ENCODE measurements at regions not wholly inside any gene's neighbourhood (a gene's known extent, or its start where the extent isn't known, plus 50 kb on each side); places are given as distances from the start of the nearest gene placed in this dataset.

DNA sequence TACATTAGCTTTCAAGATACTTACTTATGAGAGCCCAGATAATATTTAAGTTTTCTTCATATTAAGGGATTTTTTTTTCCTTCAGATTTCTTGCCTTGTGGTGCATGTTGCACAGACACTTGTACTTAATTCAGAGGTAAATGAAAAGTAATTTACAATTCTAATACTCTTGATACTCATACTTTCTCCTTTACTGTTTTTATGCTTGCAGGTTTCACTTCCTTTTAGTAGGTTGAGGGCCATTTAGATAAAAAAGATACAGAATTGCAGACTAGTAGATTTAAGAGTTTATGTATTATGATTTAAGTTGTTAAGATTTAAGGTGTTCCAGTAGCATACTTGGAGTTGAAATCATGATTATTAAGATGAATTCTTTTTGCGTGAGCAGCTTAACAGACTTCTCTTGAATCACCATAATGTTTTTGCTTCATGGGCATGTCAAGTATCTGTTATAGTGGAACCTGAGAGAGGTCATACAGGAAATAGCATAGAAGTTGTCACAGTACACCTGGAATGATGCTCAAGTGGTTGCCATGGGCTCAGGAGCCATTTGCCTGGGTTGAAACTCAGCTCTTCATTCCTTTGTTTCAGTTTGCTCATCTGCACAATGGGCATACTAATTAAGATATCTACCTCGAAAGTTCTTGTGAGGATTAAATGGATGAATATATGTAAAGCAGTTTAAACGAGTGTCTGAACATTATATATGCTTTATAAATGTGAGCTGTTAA lies 174.8 kb upstream of the PRPS1L1 start:
- DNase-seq = no peak

DNA sequence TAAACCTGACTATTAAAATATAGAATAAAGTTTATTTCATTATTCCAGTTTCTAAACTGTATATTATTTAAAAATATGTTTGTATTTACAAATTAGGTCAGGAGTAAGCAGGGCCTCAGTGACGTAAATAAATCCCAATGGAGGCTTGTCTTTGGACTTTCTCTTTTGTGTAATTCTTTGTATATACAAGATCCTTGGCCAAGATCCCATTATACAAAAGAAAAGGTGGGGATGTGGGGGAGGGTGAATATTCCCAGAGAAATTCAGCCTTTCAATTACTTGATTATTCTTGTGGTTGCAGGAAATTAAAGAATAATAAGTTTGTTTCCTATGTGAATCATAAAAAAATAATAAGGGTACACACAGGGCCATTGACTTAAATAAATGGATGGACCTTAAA lies 178.7 kb upstream of the PRPS1L1 start:
- DNase-seq = no peak

DNA sequence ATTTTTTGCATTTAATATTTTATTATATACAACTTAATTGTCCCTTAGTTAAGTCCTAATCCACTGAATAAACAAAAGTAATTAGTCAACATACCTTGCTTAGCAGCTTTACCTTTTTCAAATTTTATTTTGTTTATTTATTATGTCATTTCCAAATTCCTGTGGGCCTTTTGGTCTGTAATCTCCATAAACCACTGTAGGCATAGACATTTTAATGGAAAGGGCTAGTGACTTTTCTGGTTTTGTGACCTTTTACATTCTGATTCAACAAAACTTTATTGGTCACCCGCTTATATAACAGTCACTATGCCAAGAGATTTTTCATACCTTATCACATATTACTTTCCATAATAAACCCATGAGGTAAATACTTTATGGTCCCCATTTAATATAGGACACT lies 181.3 kb upstream of the PRPS1L1 start:
- no peak for DNase-seq

DNA sequence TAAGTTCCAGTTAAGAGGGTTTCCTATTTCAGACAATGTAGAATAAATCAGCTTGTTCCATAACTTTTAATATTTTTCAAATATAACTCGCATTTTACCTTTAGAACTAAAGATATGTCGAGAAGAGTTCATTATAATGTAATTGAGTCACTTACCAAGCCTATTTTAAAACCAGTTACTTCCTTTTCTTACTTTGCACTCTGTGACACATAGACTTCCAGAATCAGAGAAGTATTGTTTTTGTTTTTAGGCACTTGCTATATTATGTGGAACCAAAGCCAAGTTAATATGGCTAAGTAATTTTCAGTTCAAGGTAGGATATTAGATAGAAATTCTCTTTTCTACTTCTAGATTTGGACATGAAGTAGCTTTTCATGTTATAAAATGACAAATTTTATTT lies 182.7 kb upstream of the PRPS1L1 start:
- DNase-seq = no peak

DNA sequence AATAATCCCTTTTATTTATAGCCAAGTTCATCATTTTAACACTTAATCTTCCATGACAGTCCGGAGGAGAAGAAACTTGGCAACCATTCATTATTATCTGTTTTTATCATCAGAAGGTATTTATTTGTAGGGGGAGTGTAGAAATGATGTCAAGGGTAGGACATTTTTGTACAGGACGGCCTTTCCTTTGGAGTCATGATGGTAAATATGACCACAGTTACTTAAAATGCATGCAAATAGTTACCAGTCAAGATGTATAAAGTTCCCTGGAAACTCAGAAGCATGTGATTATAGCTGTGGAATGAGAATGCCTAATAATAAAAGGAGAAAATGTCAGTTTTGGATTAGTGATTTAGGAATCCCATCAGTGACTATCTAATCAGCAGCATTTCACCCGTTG lies 183.1 kb upstream of the PRPS1L1 start:
- DNase-seq = no peak

DNA sequence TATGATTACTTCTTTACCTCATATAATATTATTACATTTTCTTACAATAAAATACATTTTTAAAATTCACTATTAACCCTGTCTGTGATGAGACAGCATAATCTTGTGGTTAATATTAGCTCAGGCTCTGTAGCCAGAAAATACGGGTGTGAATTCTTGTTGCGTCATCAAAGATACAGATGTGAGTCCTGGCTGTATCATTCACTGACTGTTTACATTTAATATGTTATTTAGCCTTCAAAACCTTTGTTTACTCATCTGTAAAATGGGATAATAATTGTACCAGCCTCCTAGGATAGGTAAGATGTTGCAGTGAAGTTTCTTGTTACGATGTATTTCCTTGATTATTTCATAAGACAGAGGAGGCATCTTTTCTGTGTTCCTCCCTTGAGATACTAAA lies 184.7 kb upstream of the PRPS1L1 start:
- no peak for DNase-seq

DNA sequence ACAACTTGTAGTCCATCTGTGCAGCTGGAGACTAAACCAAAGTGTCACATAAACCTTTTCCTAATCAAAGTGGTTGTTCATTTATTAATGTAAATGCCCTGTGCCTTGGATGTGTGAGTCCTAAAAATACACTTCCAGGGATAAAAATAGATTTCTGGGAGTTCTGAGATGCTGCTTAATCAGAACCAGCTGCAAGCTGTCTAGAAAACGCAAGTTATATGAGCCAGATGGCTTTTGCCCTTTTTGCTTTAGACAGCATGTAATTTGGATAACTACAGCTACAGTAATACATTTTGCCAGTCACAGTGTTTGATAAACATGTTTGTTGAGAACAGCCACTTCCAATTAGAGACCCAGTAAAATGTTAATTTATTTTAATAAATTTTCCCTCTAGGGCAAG lies 185.1 kb upstream of the PRPS1L1 start:
- no peak for DNase-seq

DNA sequence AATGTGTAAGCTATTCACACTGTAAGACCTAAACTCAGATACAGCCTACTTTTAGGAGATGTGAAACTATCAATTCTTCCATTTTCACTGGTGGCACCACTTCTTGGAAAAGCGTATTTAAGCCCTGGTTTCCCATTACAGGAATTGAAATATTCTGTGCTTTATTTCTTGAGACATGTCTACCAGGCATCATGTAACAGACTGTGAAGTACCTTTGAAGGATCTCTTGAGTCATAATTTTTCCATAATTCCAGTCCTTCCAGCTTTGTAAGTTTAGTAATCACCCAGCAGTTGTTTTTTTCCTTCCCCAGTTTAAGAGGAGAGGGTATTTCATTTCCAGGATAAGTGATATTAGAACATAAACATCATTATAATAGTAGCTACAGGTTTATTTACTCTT lies 186.0 kb upstream of the PRPS1L1 start:
- no peak for DNase-seq

DNA sequence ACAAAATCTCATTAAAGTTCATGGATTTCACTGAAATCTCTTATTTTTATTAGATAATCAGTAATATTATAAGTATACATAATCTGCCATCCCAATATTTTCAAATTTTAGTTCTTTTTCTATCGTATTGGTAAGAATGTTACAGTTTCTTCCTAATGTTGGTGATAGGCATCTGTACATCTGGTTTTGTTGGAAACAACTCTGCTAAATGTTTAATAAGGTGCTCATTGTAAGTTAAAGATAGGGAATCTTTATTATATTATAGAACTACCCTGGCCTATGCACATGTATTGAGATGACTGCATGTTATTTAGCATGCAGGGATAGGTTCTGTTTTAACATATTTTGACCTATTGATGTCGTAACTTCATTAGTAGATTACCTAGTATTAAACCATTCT lies 188.6 kb upstream of the PRPS1L1 start:
- DNase-seq = no peak

DNA sequence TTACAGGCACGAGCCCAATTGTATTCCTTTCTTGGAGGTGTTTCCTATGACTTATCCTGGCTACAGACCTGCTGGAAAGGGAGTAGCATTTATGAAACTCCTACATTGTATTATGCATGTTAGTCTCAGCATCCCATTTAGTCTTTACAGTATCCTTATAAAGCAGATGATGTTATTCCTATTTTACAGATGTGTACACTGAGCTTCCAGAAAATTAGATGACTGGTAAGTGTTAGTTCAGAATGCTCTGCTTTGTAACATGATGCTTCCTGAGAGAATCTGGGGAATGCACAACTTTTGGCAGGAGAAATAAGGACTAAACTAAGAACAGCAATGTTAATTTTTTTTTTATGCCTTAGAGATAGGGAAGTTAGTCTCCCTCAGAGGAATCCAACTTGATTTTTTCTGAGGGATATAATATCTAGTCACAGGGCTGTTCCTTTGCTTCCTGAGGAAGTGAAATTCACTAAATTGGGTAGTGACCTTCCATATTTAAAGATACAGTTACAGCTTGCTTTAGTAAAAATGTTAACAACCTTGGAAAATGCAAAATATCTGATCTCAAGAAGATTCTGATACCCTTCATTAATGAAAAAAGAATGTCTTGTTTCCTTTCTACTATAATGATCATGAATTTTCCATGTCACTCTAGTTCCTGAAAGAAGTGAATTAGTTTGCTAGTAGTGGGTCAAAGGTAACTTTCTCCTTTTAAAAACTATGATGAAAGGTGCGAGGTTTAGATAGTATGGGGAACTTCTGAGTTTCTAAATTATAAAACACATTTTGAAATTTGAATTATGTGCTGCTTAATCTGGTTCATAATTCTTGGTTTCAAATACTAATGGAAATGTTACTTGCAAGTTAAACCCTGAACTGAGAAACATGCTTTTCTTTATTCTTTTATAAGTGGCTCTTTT lies 194.0 kb upstream of the PRPS1L1 start:
- no peak for DNase-seq

DNA sequence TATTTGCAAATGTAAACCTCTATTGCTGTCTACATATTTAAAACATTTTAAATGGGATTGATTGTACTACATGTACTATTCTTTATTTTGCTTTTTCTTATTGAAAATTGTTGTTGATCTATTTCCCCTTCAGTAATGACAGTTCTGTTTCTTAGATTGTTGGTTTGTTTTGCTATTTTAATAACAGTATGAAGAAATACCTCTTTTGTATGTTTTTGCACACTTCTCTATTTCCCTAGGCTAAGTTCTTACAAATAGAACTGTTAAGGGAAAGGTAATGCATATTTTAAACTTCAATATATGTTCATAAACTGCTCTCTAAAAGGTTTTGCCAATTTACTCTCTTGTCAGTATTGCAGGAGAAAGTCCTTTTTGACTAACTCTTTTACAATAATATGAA lies 195.0 kb upstream of the PRPS1L1 start:
- DNase-seq = no peak

DNA sequence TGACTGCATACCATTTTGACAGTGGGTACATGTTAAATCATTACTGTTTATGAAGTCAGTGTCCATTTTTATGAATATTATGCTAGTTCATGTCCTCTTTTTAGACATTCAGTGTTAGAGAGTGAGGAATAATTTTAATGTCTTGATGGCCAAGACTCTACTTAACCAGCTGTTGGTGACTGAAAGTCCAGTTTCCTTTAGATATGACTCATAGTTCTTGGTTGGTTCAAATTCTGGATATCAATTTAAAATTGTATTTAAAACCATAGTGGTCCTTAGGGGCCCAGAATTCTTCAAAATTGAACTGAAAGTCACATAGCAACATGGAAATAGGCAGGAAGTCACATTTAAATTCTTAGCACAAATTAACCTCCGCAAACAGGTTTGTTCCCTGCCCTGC lies 196.5 kb upstream of the PRPS1L1 start:
- DNase-seq = no peak

DNA sequence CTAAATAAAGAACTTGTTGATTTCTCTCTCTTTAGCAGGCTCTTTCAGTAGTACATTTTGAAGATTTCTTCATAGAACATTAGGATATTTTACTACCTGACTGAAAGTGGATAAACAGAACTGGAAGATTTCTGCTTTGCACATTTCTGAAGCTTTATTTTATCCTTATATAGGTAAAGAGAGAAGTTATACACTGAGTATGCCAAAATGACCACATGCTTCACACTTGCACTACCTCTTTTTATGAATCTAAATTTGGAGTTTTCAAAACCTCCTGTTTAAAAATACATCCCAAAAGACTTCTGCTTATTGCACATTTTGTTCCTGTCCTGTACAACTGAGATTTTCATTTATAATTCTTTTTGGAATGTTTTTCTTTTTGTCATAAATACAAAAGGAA lies 197.4 kb upstream of the PRPS1L1 start:
- no peak for DNase-seq

DNA sequence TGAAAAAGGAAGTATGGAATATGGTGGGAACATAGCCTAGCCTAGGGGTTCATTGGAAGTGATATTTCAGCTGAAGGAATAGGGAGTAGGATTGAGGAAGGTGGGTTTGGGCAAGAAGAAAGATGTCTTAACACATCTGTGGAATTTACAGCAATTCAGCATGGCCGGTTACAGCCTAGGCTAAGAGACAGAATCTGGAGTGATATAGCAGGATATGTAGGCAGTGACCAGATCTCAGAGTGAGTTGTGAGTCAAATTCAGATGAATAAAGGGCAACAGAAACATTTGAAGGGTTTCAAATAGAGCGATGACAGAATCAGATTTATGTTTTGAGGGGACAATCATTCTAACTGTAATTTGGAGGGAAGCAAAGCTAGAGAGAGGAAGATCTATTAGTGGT lies 199.0 kb upstream of the PRPS1L1 start:
- DNase-seq = no peak

DNA sequence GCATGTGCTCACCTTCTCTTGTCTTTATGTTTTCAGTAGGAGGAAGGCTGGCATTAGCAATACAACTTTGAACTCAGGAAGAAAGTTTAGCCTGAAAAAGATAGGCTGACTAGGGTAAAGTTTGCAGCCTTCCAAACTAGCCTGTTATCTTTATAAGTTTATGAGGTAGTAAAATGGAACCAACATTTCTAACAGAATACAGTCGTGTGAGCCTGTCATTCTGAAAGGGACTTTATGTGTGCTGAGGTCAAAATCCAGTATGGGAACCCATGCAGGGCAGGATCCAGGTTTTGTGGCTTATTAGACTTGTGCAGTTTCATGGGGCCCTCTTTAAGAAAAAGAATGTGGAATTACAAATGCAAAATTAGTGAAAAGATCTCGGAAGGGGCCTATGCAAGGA lies 201.0 kb upstream of the PRPS1L1 start:
- no peak for DNase-seq

DNA sequence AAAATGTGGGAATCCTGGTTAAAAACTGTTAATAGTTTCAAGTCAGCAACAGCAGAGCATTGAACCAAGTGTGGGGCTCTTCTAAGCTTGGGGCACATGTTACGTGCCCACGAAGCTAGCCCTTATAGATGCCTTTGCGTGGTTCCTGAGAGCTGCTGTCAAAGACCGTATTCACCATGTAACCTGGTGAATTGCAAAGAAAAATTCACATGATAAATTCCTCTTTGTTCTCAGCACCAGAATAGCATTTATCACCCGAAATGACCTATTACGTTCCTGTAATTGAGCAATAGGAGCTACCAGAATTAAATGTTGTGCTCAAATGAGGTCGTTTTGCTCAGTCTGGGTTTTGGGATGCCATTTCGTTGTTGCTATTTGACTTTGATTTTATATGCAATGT lies 202.6 kb upstream of the PRPS1L1 start:
- no peak for DNase-seq

DNA sequence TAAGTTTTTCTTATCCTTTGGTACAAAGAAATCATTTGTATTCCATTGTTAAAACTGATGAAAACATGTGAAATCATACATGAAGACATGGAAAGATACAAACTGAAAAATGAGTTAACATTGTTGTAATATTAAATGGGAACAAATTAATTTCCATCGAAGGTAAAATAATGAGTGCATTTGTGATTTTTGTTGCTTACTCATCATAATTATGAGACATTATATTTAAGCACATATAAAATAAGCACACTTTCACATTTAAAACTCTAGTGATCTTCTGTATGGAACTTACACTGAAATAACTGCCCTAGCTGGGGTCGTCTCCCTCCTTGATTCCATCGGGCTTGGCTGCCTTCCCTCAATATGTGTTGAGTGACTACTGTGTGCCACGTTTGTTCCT lies 204.2 kb upstream of the PRPS1L1 start:
- DNase-seq = no peak

DNA sequence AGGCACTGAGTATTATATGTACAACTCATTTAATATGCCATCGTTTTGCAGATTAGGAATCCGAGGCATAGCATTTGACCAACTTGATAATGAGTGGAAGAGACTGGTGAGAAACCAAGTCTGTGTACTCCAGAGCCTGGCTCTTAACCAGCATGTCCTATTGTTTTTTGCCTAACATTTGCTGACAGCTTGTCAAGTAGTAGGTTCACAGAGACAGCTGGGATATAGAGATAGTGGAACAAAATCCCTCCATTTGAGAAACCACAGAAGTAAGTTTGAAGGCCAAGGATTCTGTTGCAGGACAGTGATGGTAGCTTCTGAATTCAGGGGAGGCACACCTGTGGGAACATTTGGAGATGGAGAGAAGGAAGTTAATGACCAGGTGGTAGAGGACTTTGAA lies 206.9 kb upstream of the PRPS1L1 start:
- DNase-seq = no peak

DNA sequence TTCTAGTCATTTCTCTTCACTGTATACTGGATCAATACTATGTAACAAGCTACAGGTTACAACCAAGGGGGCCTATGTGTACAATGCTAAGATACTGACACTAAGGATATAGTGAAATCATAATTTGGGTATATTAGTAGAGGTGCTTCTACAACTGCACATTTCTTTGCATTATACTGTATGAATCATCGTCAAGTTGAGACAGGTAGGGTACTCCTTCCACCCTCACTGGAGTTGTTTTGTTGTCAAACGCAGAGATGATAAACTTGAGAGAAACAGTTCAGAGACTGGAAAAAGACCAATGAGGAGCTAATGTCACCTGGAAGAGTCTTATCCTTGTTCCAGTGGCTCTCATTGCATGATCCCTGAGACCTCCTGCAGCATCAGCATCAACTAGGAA lies 208.2 kb upstream of the PRPS1L1 start:
- no peak for DNase-seq

DNA sequence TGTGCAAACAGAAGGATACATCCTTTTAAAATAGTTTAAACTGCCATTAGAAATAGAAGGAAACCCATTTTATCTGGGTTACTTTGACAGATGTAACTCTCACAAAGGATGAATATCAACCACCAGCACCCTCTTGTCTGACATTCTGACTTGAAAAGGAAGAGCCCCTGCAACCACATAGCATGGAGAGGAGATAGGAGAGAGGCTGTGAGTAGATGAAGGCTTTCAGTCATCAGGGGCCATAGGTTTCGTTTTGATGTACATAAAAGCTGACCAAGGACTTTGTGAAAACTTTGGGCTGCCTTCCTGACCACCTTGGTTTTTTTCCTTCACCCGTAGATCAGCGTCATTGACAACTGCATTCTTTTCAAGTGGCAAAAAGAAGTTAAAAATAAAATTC lies 211.6 kb upstream of the PRPS1L1 start:
- no peak for DNase-seq

DNA sequence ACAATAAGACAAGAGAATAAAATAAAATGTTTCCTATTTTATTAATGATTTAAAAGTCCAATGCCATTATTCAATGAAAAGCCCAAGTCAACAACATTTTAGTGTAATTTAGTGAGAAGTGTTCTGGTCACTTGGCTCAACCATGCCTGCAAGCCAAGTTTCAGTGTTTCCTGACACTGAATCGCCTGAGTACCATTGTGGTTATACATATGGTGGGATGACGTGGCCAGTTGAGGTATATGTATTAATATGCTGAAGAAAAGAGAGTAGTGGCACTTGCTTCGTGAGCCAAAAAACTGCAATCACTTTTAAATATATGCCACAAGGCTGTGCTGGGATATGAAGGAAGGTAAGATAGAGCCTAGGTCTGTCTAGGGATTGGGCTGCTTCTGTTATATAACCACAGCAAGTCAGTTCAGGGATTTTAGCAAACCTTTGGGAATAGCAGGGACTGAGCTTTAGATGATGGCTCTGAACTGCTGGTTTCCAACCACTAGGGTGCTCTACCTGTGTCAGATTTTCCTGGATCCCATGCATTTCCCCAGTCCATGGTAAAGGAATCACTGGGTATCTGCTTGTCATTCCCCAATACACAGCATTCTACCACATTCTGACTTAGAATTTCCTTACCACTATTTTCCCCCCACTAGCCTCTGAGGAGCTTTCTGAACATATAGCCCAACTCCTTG lies 214.0 kb upstream of the PRPS1L1 start:
- no peak for DNase-seq

DNA sequence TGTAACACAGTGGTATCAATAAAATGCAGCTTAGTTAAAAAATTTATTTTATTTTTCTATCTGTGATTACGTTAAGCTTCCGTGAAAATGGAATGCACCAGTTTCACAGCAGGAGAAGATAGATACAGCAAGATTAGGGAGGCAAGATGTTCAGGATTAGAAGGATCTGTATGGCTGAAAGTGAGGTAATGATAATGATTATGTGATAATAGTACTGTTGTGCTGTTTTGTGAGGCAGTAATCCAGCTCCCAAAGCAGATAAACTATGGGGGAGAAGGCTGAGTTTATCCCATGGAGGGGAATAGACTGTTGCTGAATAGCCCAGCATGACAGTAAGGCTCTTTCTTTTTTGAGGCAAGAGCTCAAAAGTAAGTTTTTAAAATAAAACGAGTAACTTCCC lies 216.1 kb upstream of the PRPS1L1 start:
- DNase-seq = no peak

DNA sequence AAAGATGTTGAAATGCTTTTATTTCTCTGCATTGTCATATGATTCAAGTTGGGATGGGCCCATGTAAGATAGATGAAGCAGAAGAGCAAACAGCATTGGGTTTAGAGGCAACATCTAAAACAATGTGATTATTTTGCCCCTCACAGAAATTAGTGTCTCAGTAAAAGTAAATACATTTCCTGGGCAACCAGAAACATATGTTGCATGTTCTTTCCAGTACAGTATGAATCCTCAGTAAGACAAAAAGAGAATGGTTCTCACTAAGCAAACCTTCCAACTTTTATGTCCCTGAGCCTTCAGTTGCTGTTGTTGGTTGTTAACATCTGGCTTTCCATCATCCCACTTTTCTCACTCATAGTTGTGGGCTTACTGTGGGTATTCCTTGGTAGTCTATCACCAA lies 222.5 kb upstream of the PRPS1L1 start:
- no peak for DNase-seq

DNA sequence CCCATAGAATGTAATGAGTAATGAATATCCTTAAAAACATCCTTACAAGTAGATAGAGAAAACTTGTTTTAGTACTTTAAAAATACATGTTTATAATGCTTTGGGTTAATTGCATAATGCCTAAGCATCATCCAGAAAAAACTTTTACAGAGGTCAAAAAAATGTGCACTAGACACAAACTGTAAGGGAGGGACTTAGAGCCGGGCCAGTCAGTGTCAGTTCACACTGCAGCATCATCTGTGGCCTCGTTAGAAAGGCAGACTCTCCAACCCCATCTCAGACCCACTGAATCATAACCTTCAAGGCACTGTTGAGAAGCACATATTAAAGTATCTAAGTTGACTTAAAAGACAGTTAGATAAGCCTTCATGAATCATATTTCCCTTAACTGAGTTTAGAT lies 230.1 kb upstream of the PRPS1L1 start:
- no peak for DNase-seq
